GM12892 (cell line): ENCODE measurements at regions not wholly inside any gene's neighbourhood (a gene's known extent, or its start where the extent isn't known, plus 50 kb on each side); places are given as distances from the start of the nearest gene placed in this dataset.

Experiments used
- POLR2A ChIP-seq: IDR thresholded peaks from 2 replicates; pipeline ENCODE4 v1.6.1; 2011; ENCODE audit warnings: low read depth, low read length, control low read depth
- TAF1 ChIP-seq: IDR thresholded peaks from 2 replicates; pipeline ENCODE4 v1.6.1; 2011; ENCODE audit warnings: low read depth, mild to moderate bottlenecking, control low read depth, low read length, borderline replicate concordance

DNA sequence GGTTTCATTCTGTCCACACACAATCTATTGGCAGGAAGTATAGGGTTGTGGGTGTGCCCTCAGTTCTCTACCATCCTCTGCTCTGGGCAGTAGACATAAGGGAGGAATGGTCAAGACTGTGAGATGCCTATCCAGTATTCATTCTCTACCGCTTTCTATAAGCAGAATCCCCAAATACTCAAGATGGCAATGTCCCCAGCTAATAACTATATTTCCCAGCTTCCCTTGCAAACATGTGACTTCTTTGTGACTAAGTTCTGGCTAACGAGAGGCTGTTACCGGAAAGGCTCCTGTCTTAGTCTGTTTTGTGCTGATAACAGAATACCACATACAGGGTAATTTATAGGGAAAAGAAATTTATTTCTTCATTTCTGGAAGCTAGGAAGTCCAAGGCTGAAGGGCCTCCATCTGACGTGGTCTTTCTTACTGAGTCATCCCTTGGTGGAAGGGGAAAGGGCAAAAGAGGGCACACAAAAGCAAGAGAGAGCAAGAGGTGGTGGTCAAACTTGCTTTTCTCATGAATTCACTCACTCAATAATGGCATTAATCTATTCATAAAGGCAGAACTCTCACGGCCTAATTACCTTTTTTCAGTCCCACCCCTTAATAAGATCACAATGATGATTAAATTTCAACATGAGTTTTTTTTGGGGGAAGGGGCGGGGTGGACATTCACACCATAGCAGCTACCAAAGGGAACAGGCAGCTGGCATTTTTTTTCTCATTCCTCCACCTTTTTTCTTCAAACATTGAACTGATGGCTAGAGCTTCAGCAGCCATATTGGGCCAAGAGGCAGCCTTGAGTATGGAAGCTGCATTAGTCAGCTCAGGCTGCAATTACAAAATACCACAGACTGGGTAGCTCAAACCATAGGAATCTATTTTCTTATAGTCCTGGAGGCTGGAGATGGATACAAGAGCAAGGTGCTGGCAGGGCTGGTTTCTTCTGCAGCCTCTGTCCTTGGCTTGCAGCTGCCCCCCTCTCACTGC is 109.7 kb upstream of the OR9Q1 start:
- no peak for TF ChIP-seq POLR2A
- no peak for TF ChIP-seq TAF1
